ENCODE measurements at regions not wholly inside any gene's neighbourhood (a gene's known extent, or its start where the extent isn't known, plus 50 kb on each side); places are given as distances from the start of the nearest gene placed in this dataset.
"Not testable (repeated sequence)": the region's sequence is repeated elsewhere in the genome, so short reads cannot be mapped to it uniquely, and the experiment has no call there.

GRCh38 chr6:19156443-19156842, 680.7 kb upstream of the ID4 start:
- DNase-seq (ENCODE audit: low spot score), result no peak

GRCh38 chr6:19157486-19157885, 679.7 kb upstream of the ID4 start:
- no peak for DNase-seq (ENCODE audit: low spot score)

- DNase-seq (ENCODE audit: low spot score), result no peak
These were observed 678.6 kb upstream of the ID4 start for GRCh38 chr6:19158586-19158985.

GRCh38 chr6:19159089-19159488, 678.1 kb upstream of the ID4 start:
- DNase-seq (ENCODE audit: low spot score), result no peak

GRCh38 chr6:19159561-19159960, 677.6 kb upstream of the ID4 start:
- DNase-seq (ENCODE audit: low spot score), result no peak

DNA sequence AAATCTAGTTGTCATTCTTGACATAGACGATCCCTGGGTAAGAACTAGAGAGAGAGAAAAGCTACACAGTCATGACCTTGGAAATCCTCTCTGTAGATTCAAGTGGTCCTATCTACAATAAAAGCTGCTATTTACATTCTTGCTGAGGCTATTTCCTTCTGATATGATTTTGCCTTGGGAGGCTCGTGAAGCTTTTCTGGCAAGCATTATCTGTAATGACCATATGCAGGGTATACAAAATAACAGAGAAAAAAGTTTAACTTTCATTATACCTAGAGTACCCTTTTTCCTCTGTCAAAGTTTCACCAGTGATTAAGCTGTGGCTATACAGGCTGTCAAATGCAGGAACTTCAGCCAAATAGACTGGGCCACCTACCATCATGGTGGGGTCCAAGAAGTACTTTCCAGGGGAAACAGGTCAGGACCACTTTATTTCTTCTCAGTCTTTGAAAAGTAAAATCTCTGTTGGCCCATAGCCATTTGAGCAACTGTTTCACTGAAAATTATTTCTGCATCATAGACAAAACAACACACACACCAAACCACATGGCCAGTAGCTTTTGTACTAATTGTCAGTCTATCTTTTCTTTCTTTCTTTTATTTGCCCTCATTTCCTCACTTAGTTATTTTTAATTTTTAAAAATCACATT, 677.0 kb upstream of the ID4 start:
- no peak for DNase-seq (ENCODE audit: low spot score)

DNA sequence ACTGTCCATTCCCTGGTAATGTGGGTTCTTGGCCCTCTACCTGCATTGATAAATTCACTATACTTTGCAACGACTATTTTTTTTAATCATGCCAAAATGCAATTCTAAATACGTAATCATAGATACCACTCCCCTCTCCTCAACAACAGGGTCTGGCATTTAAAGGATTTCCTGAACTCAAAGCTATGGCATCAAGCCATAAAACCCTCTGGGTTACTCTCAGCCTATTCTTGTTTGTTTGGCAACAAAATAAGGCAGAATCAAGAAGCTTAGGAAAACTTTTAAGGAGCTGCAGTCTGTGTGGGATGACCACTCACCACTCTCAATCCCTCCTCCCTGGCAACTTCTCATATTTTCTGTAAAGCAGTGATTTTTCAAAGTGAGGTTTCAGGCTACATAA, 669.9 kb upstream of the ID4 start:
- no peak for DNase-seq (ENCODE audit: low spot score)

- no peak for DNase-seq (ENCODE audit: low spot score)
These were observed 667.8 kb upstream of the ID4 start for GRCh38 chr6:19169366-19169765.

- no peak for DNase-seq (ENCODE audit: low spot score)
These were observed 662.1 kb upstream of the ID4 start for GRCh38 chr6:19175023-19175422.

GRCh38 chr6:19180348-19181072, 656.7 kb upstream of the ID4 start:
- DNase-seq (ENCODE audit: low spot score), result peak; percentile 78

DNA sequence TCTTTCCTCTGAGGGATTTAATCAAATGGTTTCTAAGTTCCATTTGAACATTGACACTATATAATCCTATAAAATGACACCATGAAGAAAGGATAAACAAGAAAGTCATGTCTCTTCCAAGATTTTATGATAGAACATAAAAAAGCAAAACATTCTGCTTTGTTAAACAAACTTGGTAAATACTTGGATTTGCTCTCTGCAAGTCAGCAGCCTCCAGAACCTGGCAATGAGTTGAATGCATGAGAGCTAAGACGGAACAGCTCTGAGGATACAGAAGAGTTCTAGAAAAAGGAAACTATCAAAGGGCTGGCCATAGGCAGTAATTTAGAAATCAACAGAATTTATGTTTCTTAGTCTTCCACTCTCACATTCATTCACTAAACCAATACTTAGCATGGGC, 656.0 kb upstream of the ID4 start:
- DNase-seq (ENCODE audit: low spot score), result no peak

DNA sequence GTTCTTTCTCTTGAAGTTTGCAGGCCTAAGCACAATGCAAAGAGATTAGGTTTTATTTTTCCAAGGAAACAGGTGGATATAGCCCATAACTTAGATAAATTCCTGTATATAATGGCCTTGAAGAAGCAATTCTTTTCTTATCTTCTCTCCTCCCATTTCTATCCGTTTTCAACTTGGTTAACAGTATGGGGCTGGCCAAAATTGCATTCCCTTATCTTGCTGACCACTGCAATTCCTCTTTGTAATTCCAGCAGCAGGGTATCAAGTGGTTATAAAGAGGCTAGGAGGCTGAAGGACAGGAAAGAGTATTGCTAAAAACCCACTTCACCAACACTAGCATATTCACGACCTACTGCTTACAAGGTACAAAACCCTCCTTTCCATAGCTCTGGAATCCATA, 643.5 kb upstream of the ID4 start:
- DNase-seq (ENCODE audit: low spot score), result no peak

GRCh38 chr6:19204445-19204844, 632.7 kb upstream of the ID4 start:
- DNase-seq (ENCODE audit: low spot score), result no peak

- no peak for DNase-seq (ENCODE audit: low spot score)
These were observed 632.1 kb upstream of the ID4 start for GRCh38 chr6:19205076-19205475.

DNA sequence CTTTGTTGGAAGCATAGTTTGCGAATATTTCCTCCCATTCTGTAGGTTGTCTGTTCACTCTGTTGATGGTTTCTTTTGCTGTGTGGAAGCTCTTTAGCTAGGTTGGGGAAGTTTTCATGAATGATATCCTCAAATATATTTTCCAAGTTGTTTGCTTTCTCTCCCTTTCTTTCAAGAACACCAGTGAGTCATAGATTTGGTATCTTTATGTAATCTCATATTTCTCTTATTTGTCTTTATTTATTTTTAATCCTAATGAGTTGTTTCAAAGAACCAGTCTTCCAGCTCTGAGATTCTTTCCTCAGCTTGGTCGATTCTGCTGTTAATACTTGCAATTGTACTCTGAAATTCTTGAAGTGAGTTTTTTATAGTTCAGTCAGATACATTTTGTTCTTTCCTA, 628.0 kb upstream of the ID4 start:
- DNase-seq (ENCODE audit: low spot score), result no peak

GRCh38 chr6:19210849-19211590, 626.1 kb upstream of the ID4 start:
- DNase-seq (ENCODE audit: low spot score), result no peak

- DNase-seq (ENCODE audit: low spot score), result no peak
These were observed 622.9 kb upstream of the ID4 start for GRCh38 chr6:19214231-19214630.

GRCh38 chr6:19219931-19220330, 617.2 kb upstream of the ID4 start:
- no peak for DNase-seq (ENCODE audit: low spot score)

DNA sequence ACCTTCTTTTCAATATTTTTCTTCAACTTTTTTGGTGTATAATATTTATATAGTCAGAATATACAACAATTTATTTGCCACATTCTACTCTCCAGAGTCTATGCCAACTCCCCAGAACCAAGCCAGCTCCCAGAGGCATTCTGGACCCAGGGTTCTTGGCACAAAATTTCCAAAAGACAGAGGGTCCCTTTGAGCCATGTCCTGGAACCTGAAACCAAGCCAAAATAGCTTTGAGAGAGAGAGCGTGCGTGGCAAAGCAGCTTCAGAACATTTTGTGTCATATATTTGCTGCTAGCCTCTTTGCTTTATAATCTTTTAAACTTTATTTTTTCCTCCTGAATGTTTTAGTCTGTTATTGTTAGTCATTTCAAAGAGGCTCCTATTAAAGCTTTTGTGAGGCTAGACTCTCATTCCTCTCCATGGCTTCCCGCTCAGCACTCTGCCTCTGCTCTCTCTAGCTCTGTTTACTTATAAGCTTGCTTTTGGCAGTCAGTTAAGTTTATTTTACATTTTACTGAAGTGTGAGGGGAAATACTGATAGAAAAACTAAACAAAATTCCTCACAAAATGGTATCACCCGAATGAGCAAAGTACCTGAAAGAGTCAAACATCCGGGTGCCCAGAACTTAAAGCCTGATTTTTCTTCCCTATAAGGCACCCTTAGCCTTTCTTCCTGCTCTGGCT, 605.1 kb upstream of the ID4 start:
- DNase-seq (ENCODE audit: low spot score), result no peak

DNA sequence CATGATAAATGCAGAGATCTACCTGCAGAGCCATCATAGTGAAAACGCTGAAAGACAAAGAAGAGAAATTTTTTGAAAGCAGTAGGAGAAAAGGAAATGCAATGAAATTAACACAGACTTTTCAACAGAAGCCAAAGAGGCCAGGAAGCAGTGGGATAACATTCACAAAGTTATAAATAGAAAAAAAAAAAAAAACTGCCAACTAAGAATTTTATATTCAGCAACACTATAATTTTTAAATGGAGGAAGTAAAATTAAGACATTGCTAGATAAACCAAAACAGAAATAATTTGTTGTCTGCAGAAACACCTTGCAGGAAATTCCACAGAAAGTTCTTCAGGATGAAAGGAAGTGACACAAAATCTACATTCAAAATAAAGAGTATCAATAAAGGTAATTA, 591.5 kb upstream of the ID4 start:
- DNase-seq (ENCODE audit: low spot score), result no peak

- DNase-seq (ENCODE audit: low spot score), result not testable (repeated sequence)
These were observed 590.0 kb upstream of the ID4 start for GRCh38 chr6:19247181-19247580.

DNA sequence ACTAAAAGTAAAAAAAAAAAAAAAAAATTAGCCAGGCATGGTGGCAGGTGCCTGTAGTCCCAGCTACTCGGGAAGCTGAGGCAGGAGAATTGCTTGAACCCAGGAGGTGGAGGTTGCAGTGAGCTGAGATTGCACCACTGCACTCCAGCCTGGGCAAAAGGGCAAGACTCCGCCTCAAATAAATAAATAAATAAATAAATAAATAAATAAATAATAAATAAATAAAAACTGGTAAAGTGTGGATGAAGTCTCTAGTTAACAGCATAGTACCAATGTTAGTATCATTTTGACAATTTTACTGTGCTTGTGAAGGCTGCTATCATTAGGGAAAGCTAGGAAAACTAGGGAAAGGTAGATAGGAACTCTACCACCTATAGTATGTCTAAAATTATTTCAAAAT, 581.0 kb upstream of the ID4 start:
- DNase-seq (ENCODE audit: low spot score), result not testable (repeated sequence)

GRCh38 chr6:19261642-19262041, 575.5 kb upstream of the ID4 start:
- DNase-seq (ENCODE audit: low spot score), result no peak
